Memory B cell (primary cell): ENCODE measurements at regions not wholly inside any gene's neighbourhood (a gene's known extent, or its start where the extent isn't known, plus 50 kb on each side); places are given as distances from the start of the nearest gene placed in this dataset.

Experiments used
- ATAC-seq: fragments of 150-1000 bp; cut with Tn5 transposase; 2 replicates; pipeline ENCODE4 v1.10.0; 2021; ENCODE audit warnings: low read depth, mild to moderate bottlenecking, moderate library complexity
- DNase-seq, 2 donors: peaks; one replicate each; pipeline ENCODE4 v3.0.0; 2022; ENCODE audit warnings: low spot score in 2 of 2
- H3K27ac Mint-ChIP-seq: one replicate; pipeline ENCODE4 v1.8.0; 2022; ENCODE audit warnings: mild to moderate bottlenecking, moderate library complexity, mixed read lengths
- H3K27me3 Mint-ChIP-seq: one replicate; pipeline ENCODE4 v1.8.0; 2022; ENCODE audit warnings: mixed read lengths
- H3K36me3 Mint-ChIP-seq: one replicate; pipeline ENCODE4 v1.8.0; 2022; ENCODE audit warnings: mild to moderate bottlenecking, mixed read lengths
- H3K4me1 Mint-ChIP-seq: one replicate; pipeline ENCODE4 v1.8.0; 2022; ENCODE audit warnings: mixed read lengths
- H3K4me3 Mint-ChIP-seq: one replicate; pipeline ENCODE4 v1.8.0; 2022; ENCODE audit warnings: mild to moderate bottlenecking, moderate library complexity, mixed read lengths
- H3K9me3 Mint-ChIP-seq: one replicate; pipeline ENCODE4 v1.8.0; 2022; ENCODE audit warnings: mixed read lengths

DNA sequence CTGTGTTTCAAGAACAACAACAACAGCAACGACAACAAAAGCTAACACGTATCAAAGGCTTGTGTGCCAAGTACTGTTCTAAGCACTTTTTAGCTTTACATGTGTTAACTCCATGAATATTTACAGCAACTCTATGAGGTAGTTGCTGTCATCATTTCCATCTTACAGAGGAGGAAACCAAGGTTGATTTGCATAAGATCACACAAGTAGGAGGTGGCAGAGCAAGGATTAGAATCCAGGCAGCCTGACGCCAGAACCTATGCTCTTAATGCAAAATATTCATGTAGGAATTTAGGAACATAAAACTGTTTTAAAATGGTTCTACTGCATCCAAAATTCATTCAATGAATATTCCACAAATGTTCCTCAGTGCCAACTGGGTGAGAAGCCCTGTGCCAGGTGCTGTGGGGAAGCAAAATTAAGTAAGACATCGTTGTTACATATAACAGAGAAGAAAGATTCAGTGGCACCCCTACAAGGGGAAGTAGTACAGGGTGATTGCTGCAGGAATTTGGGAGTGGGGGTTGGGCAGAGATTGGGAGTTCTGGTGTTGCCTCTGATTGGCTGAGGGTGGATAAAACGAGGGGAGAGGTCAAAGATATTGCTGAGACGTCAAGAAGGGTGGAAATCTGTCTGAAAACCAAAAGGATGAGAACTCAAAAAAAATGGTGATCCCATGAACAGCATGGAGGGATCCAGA is 86.1 kb upstream of the ARHGAP20 start:
- DNase-seq (no peak), ATAC-seq (no peak)
- H3K4me3 Mint-ChIP-seq: no peak overlapping the region
- H3K27ac Mint-ChIP-seq: peak overlapping the region; percentile 45
- H3K27me3 Mint-ChIP-seq: no peaks in the 10 kb centered on the region
- H3K4me1 Mint-ChIP-seq: peaks cover 11% of the 10 kb centered on the region
- no peaks in the 10 kb centered on the region for H3K9me3 Mint-ChIP-seq
- H3K36me3 Mint-ChIP-seq: no peaks in the 10 kb centered on the region

DNA sequence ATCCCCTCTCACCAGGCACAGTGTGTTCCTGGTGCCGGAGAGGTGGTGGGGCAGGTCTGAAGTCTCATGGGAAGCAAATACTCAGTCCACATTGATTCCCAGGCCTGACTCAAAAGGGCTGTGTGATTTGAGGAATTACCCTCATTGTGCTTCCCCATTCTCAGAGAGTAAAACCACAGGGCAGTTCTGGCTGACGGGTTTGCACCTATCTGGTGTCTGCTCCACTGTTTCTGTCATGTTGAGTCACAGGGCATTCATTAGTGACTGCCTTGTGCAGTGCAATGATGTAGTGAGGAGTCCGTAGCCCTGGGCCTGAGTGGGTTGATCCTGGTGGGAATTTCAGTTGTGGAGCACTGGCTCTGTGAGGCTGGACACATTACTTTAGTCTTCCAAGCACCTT is 85.2 kb upstream of the ARHGAP20 start:
- DNase-seq: peak in 1 of 2 donors; percentile 40
- Mint-ChIP-seq H3K4me3 (no peak overlapping the region), H3K27me3 (no peaks in the 10 kb centered on the region), H3K9me3 (peaks cover 2% of the 10 kb centered on the region), H3K36me3 (no peaks in the 10 kb centered on the region), H3K27ac (peak overlapping the region; percentile 81), H3K4me1 (peaks cover 11% of the 10 kb centered on the region)
- peak; percentile 96 for ATAC-seq

DNA sequence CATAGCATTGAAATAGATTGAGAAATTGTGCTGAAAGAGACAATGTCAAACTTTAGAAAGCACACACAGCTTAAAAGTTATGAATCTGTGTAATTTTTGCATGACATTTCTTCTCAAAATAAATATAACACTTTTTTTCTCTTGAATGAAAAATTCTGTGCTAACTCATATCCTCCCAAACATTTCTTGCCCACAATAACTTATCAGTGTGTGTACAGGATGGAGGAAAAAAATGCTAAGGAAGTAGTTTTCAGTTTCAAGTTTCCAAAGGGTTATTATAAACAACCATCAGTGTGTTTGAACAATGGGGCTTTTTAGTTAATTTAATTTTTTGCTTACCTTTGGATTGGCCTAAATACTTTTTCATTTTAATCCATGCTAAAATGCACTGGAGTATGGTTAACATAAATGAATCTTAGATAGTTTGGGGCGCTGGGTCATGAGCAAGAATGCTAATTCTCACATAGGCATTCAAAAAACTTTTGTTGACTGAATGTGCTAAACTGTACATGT is 82.9 kb upstream of the ARHGAP20 start:
- H3K36me3 Mint-ChIP-seq: no peaks in the 10 kb centered on the region
- H3K27ac Mint-ChIP-seq: no peak overlapping the region
- H3K4me3 Mint-ChIP-seq: no peak overlapping the region
- peaks cover 11% of the 10 kb centered on the region for H3K4me1 Mint-ChIP-seq
- DNase-seq: no peak
- H3K9me3 Mint-ChIP-seq: peaks cover 2% of the 10 kb centered on the region
- no peak for ATAC-seq
- H3K27me3 Mint-ChIP-seq: no peaks in the 10 kb centered on the region

DNA sequence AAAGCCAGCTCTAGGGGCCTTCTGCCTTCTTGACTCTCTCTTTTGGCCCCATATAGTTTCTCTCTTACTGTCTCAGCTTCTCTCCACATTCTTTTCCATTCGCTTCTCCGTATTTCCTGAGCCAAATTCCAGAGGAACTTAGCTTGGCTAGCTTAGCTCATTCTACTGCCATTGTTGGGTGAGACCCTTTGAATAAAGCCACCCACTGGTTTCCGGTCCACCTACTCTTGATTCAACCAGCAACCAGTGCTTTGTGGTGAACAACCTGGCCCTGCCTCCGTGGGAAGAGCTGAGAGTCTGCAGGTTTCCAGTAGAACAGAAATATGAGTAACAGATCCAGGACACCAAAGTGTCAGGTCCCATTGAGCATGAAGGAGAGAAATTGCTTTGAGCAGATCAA is 81.3 kb upstream of the ARHGAP20 start:
- Mint-ChIP-seq H3K27me3 (no peaks in the 10 kb centered on the region), H3K4me1 (peaks cover 10% of the 10 kb centered on the region), H3K9me3 (peaks cover 2% of the 10 kb centered on the region), H3K36me3 (no peaks in the 10 kb centered on the region), H3K4me3 (no peak overlapping the region), H3K27ac (no peak overlapping the region)
- DNase-seq (no peak), ATAC-seq (no peak)

DNA sequence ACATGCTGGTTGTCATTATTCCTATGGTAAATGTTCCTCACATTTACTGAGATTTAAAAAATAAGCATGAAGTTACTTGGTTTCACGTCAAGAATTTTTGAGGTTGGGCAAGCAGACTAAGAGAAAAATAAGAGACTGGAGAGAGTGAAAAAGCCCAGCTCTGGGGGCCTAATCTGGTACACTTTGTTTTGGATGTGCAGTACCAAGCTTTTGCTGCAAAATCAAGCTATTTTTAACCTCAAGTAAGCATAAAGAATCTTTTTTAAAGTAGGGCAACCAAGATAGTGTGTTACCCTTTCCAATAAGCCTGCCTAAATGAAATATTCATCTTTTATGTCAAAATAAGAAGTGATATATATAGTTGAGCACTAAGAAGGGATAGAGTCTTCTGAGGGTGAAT is 79.4 kb upstream of the ARHGAP20 start:
- H3K4me1 Mint-ChIP-seq: no peaks in the 10 kb centered on the region
- no peaks in the 10 kb centered on the region for H3K36me3 Mint-ChIP-seq
- ATAC-seq: no peak
- no peaks in the 10 kb centered on the region for H3K27me3 Mint-ChIP-seq
- no peak for DNase-seq
- peaks cover 2% of the 10 kb centered on the region for H3K9me3 Mint-ChIP-seq
- no peak overlapping the region for H3K27ac Mint-ChIP-seq
- no peak overlapping the region for H3K4me3 Mint-ChIP-seq

DNA sequence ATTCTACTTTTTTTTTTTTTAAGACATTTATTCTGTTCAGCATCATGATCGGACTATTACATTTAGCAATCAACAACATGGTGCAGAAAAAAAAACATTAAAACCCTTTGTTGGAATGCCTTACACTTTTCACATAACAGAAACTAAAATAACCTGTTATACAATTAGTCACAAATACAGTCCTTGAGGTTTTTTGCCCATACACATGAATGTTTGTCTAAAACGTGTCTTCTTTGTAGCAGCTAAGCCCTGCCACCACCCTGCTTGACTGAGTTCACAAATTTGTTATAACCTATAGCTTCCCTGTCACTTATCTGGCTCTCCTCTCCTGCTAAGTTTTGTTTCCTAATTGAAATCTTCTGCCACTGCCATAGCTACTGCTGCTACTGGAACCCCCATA is 75.4 kb upstream of the ARHGAP20 start:
- no peak for DNase-seq
- Mint-ChIP-seq H3K4me1 (no peaks in the 10 kb centered on the region), H3K4me3 (no peak overlapping the region), H3K9me3 (peaks cover 2% of the 10 kb centered on the region), H3K27ac (no peak overlapping the region), H3K36me3 (peaks cover 4% of the 10 kb centered on the region), H3K27me3 (no peaks in the 10 kb centered on the region)
- no peak for ATAC-seq

DNA sequence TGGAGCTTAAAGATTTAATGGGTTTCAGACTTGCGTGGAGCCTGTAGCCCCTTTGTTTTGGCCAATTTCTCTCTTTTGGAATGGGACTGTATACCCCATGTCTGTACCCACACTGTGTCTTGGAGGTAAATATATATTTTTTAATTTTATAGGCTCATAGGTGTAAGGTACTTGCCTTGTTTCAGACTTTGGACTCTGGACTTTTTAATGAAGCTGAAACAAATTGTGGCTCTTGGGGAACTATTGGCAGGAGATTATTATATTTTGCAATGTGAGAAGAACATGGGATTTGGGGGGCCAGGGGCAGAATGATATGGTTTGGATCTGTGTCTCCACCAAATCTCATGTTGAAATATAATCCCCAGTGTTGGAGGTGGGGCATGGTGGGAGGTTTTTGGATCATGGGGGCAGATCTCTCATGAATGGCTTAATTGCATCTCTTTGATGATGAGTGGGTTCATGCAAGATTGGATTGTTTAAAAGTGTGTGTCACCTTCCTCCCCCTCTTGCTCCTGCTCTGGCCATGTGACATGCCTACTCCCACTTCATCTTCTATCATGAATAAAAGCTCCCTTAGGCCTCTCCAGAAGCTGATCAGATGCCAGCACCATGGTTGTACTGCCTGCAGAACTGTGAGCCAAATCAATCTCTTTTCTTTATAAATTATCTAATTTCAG is 74.1 kb upstream of the ARHGAP20 start:
- peaks cover 2% of the 10 kb centered on the region for H3K9me3 Mint-ChIP-seq
- DNase-seq: no peak

DNA sequence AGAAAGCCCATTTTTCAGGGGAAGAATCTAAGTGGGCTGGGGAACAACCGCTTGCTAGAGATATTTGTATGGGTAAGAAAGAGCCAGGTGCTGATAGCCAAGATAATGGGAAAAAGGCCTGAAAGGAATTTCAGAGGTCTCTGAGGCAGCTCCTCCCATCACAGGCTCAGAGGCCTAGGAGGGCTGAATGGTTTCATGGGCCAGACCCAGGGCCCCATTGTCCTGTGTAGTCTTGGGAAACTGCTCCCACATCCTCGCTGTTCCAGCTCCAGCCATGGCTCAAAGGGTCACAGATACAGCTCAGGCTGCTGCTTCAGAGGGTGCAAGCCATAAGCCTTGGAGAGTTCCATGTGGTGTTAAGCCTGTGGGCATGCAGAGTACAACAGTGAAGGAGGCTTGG is 73.2 kb upstream of the ARHGAP20 start:
- DNase-seq: no peak
- Mint-ChIP-seq H3K4me3 (no peak overlapping the region), H3K27me3 (no peaks in the 10 kb centered on the region), H3K9me3 (peaks cover 2% of the 10 kb centered on the region), H3K36me3 (peaks cover 4% of the 10 kb centered on the region), H3K27ac (no peak overlapping the region), H3K4me1 (no peaks in the 10 kb centered on the region)
- ATAC-seq: no peak

More for the DNA sequence above, 74.1 kb upstream of the ARHGAP20 start:
- ATAC-seq: no peak
- H3K27ac Mint-ChIP-seq: no peak overlapping the region
- H3K27me3 Mint-ChIP-seq: no peaks in the 10 kb centered on the region
- no peaks in the 10 kb centered on the region for H3K4me1 Mint-ChIP-seq
- H3K36me3 Mint-ChIP-seq: peaks cover 4% of the 10 kb centered on the region
- no peak overlapping the region for H3K4me3 Mint-ChIP-seq

DNA sequence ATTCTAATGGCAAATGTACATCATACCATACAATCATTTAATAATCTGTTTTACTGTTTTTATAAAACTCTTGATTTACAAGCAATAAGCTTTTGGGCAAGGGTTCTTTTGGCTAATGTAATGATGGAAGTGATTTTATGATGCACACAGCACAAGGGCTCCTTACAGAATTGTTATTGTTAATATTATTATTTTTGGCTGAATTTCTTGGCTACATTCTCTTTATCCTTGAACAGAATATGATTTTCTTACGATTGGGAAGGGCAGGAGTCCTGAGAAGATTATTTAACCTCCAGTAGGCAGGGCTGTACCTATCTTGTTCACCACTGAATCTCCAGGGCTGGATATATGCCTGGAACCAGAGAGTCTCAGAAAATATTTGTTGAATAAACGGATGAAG is 70.4 kb upstream of the ARHGAP20 start:
- DNase-seq: no peak
- no peak for ATAC-seq
- H3K4me3 Mint-ChIP-seq: no peak overlapping the region
- peaks cover 6% of the 10 kb centered on the region for H3K4me1 Mint-ChIP-seq
- no peaks in the 10 kb centered on the region for H3K27me3 Mint-ChIP-seq
- H3K9me3 Mint-ChIP-seq: peaks cover 5% of the 10 kb centered on the region
- H3K36me3 Mint-ChIP-seq: peaks cover 7% of the 10 kb centered on the region
- no peak overlapping the region for H3K27ac Mint-ChIP-seq

DNA sequence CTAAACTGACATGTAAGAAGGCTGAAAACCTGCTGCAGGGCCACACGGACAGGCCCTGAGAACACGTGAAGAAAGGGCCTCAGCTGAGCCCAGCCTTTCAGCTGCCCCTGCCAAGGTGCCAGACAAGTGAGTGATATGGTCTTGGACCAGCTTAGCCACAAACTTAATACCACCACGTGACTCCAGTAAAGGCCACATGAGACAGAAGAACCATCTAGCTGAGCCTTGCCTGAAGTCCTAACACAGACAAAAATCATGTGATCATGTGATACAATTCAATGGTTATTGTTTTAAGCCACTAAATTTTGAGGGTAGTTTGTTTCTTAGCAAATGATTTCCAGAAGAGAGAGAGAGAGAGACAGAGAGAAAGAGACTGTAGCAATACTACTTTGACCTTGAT is 66.9 kb upstream of the ARHGAP20 start:
- Mint-ChIP-seq H3K36me3 (peaks cover 3% of the 10 kb centered on the region), H3K9me3 (peaks cover 4% of the 10 kb centered on the region), H3K27ac (no peak overlapping the region), H3K27me3 (no peaks in the 10 kb centered on the region), H3K4me1 (peaks cover 10% of the 10 kb centered on the region), H3K4me3 (no peak overlapping the region)
- ATAC-seq (no peak), DNase-seq (no peak)

DNA sequence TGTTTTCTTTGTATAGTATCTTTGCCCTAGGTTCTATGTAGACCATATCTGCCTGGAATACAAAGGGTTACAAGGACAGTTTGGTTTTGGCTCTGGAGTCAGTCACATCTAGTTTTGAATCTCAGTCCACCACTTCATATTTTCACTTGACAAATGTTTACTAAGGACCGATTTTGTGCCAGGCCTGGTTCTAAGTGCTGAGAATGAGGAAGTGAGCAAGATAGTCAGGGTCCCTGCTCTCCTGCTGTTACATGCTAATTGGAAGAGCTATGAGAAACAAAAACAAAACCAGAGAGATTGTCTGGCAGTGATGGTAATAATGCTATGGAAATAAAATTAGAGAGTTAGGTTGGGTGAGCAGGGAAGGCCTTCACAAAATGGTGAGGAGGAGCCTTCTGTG is 66.1 kb upstream of the ARHGAP20 start:
- ATAC-seq (peak; percentile 96), DNase-seq (peak in 1 of 2 donors; percentile 18)
- Mint-ChIP-seq H3K27ac (peak overlapping the region; percentile 33), H3K36me3 (peaks cover 3% of the 10 kb centered on the region), H3K9me3 (peaks cover 4% of the 10 kb centered on the region), H3K27me3 (no peaks in the 10 kb centered on the region), H3K4me1 (peaks cover 10% of the 10 kb centered on the region), H3K4me3 (no peak overlapping the region)

DNA sequence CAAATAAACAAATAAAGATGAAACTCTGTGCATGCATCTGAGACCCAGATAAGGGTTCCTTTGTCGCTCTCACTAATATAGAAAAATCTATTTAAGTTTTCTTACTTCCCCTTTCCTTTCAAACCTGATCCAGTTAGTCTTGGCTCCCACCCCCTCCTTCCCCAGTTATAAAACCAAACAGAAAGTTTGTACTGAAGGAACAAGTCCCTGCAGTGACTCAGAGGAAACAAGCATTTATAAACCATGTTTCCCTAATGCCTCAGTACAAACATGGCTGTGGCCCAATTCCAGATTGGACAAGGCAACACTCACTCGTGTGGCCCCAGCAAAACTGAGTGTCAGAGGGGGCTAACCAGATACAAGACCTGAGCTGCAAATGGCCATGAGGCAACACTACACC is 65.5 kb upstream of the ARHGAP20 start:
- H3K27ac Mint-ChIP-seq: no peak overlapping the region
- peaks cover 4% of the 10 kb centered on the region for H3K9me3 Mint-ChIP-seq
- peaks cover 3% of the 10 kb centered on the region for H3K36me3 Mint-ChIP-seq
- H3K4me3 Mint-ChIP-seq: no peak overlapping the region
- H3K4me1 Mint-ChIP-seq: peaks cover 10% of the 10 kb centered on the region
- DNase-seq: no peak
- H3K27me3 Mint-ChIP-seq: no peaks in the 10 kb centered on the region
- ATAC-seq: no peak

DNA sequence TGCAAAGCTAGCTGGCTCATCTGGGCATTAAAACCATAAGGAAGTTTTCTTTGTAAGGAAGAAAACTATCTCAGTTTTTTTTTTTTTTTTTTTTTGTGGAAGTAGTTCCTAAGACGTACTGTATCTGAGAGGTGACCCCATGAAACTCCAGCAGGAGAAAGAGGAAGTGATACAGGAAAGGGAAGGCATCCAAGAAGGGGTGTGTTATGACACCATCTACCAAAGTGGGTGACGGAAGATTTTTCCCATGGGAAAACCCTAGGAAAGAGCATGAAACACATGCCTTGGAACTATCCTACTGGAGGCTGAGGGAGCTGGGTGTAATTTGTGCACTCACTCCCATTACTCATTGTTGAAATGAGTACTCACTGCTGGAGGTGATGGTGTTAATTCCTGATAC is 63.8 kb upstream of the ARHGAP20 start:
- H3K9me3 Mint-ChIP-seq: peaks cover 4% of the 10 kb centered on the region

DNA sequence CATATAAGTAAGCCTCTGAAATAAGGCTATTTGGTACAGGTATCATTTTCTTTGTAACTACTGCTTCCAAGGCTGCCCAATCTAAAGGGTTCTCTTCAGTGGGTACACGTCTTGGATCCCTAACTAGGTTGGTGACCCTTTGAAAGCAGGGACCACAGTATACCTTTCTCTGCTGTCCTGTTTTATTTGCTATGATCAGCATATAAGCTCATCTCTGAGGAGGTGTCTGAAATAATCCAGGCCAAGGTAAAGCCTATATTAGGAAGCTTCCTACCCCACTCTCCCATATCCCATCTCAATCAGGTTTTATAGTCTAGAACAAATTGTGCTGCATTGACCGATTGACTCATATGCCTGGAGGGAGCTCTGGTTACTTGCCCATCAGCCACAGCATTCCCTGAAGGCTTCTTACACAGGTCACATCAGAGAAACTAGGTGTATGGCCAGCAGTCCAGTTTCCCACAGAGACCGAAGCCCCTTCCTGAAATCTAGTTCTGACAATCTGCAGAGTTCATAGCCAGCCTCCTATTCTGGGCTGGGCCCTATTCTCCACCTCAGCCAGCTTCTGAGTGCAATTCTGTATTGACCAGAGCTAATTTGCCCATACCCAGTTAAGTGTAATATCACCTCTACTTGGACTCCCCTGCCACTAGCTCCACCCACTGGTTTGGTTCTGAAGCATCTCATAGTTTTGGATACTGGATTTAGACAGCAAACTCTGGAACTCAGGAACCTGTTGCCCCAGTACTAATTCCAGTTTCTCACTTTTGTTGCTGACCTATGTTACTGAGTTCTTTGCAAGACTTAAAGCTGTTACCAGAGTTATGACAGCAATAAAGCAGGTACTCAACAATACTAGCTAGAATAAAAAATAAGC is 62.1 kb upstream of the ARHGAP20 start:
- no peak for ATAC-seq
- peaks cover 3% of the 10 kb centered on the region for H3K36me3 Mint-ChIP-seq
- no peaks in the 10 kb centered on the region for H3K27me3 Mint-ChIP-seq
- no peak for DNase-seq
- H3K4me3 Mint-ChIP-seq: no peak overlapping the region
- H3K9me3 Mint-ChIP-seq: peaks cover 4% of the 10 kb centered on the region
- no peak overlapping the region for H3K27ac Mint-ChIP-seq
- peaks cover 19% of the 10 kb centered on the region for H3K4me1 Mint-ChIP-seq

More for the DNA sequence above, 63.8 kb upstream of the ARHGAP20 start:
- no peak for DNase-seq
- H3K4me1 Mint-ChIP-seq: peaks cover 10% of the 10 kb centered on the region
- H3K27ac Mint-ChIP-seq: no peak overlapping the region
- ATAC-seq: no peak
- no peaks in the 10 kb centered on the region for H3K27me3 Mint-ChIP-seq
- H3K4me3 Mint-ChIP-seq: no peak overlapping the region
- peaks cover 3% of the 10 kb centered on the region for H3K36me3 Mint-ChIP-seq
